ENCODE measurements at regions not wholly inside any gene's neighbourhood (a gene's known extent, or its start where the extent isn't known, plus 50 kb on each side); places are given as distances from the start of the nearest gene placed in this dataset.

GRCh38 chr6:21382821-21383449, 210.6 kb upstream of the SOX4 start:
- DNase-seq = no peak

- no peak for DNase-seq
Measured at GRCh38 chr6:21383450-21384085, 210.0 kb upstream of the SOX4 start.

GRCh38 chr6:21384216-21384615, 209.3 kb upstream of the SOX4 start:
- no peak for DNase-seq

- no peak for DNase-seq
Measured at GRCh38 chr6:21386744-21387143, 206.8 kb upstream of the SOX4 start.

- no peak for DNase-seq
Measured at GRCh38 chr6:21390532-21391213, 202.9 kb upstream of the SOX4 start.

GRCh38 chr6:21392177-21392576, 201.4 kb upstream of the SOX4 start:
- no peak for DNase-seq

- no peak for DNase-seq
Measured at GRCh38 chr6:21393441-21394165, 199.9 kb upstream of the SOX4 start.

- no peak for DNase-seq
Measured at GRCh38 chr6:21395121-21395520, 198.4 kb upstream of the SOX4 start.

GRCh38 chr6:21396313-21396712, 197.2 kb upstream of the SOX4 start:
- DNase-seq = no peak

- DNase-seq = no peak
Measured at GRCh38 chr6:21398741-21399325, 194.7 kb upstream of the SOX4 start.

GRCh38 chr6:21402368-21402767, 191.2 kb upstream of the SOX4 start:
- DNase-seq = no peak

- no peak for DNase-seq
Measured at GRCh38 chr6:21404577-21404976, 189.0 kb upstream of the SOX4 start.

GRCh38 chr6:21406316-21406715, 187.2 kb upstream of the SOX4 start:
- DNase-seq = no peak

GRCh38 chr6:21409231-21409630, 184.3 kb upstream of the SOX4 start:
- DNase-seq = no peak

- DNase-seq = no peak
Measured at GRCh38 chr6:21413428-21413827, 180.1 kb upstream of the SOX4 start.

GRCh38 chr6:21414065-21414464, 179.5 kb upstream of the SOX4 start:
- DNase-seq = no peak

- no peak for DNase-seq
Measured at GRCh38 chr6:21420146-21420878, 173.2 kb upstream of the SOX4 start.

GRCh38 chr6:21420926-21421325, 172.6 kb upstream of the SOX4 start:
- no peak for DNase-seq

- DNase-seq = no peak
Measured at GRCh38 chr6:21423106-21423854, 170.3 kb upstream of the SOX4 start.

- no peak for DNase-seq
Measured at GRCh38 chr6:21426841-21427490, 166.6 kb upstream of the SOX4 start.

GRCh38 chr6:21429291-21429690, 164.3 kb upstream of the SOX4 start:
- DNase-seq = no peak

All from left hindlimb (tissue), 1 donor.